ENCODE measurements at regions not wholly inside any gene's neighbourhood (a gene's known extent, or its start where the extent isn't known, plus 50 kb on each side); places are given as distances from the start of the nearest gene placed in this dataset.
"Not testable (repeated sequence)": the region's sequence is repeated elsewhere in the genome, so short reads cannot be mapped to it uniquely, and the experiment has no call there.

DNA sequence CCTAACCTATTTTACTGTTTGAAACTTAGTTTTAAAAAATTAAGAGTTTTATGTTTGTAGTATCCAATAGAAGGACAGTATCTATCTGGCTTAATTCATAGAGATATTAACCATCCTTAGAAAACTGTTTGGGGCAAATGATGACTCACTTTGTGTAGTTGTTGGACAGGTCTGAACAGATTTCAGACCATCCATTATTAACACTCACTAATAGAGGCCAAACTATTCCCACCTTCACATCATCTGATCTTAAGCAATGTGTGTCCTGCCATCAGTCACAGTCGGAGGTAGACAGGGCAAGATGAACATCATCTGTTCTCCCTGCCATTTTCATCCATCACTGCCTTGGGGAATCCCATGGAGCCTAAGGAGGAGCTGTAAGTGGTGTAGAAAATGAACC, 164.6 kb upstream of the DCC start:
- no peak for DNase-seq (ENCODE audit: low read depth)

- no peak for DNase-seq (ENCODE audit: low read depth)
These were observed 156.9 kb upstream of the DCC start for GRCh38 chr18:52183107-52183506.

GRCh38 chr18:52190195-52190594, 149.8 kb upstream of the DCC start:
- DNase-seq (ENCODE audit: low read depth): no peak

GRCh38 chr18:52190631-52191030, 149.4 kb upstream of the DCC start:
- DNase-seq (ENCODE audit: low read depth): no peak

DNA sequence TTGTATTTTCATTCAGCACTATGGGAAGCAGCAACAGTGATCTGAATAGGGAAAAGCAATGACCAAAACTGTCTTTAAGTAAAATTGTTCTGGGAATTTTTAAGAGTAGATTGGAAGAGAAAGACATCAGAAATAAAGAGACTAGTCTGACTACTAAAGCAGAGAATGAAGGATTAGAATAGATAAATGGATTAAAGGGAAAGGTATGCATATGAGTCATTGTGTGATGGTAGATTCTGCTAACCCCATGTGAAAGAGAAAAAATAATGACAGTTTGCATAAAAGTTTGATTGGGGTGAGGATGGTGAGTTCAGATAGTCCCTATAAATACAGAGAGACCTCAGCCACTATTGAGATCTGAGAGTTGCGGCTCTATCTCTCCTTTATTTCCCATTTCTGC, 139.6 kb upstream of the DCC start:
- no peak for DNase-seq (ENCODE audit: low read depth)

GRCh38 chr18:52200921-52201663, 138.9 kb upstream of the DCC start:
- DNase-seq (ENCODE audit: low read depth): no peak

DNA sequence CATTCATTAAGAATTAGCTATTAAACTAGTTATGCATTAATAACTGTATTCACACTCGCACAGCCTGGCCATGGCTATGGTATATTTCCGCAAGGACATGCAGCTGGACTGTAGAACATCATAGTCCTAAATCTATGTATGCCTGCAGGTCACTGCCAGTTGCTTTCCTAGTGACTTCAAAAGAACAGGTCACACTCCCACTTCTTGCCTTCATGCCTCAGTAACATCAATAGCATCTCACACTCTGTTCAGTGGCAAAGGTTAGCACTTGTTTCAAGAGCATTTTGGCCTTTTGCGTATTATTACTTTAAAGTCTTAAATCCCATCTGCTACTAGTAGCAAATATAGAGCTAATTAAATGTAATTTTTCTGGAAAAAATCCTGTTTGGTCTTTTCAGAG, 131.4 kb upstream of the DCC start:
- DNase-seq (ENCODE audit: low read depth): no peak

DNA sequence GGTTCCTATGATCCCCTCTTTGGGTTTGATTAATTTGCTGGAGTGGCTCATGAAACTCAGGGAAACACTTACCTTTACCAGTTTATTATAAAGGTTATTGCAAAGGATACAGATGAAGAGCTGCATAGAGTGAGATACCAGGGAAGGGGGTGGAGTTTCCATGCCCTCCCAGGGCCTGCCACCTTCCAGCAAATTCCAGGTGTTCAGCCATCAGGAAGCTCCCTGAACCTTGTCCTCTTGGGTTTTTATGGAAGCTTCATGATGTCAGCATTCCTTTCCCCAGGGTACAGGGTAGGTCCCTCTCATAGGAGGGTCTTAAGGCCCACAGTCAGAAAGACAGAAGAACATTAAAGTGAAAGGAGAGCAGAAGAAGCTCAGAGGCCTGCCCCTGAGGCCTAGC, 123.9 kb upstream of the DCC start:
- no peak for DNase-seq (ENCODE audit: low read depth)

DNA sequence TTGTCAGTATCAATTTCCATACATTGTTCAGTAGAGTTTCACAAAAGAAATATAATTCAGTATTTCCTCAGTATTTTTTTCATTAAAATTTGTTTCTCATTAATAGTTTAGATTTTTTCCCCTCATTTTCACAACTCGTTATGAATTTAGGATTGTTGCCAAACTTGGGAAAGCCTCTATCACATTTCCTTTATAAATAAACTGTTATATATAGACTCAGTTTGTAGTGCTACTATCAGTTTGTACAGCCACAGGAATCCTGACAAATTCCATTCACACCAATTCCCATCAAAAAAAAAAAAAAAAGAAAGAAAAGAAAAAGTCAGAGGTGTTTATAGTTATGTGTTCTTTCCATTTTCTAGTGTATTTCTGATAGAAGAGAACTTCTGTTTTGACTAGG, 123.3 kb upstream of the DCC start:
- DNase-seq (ENCODE audit: low read depth): no peak

DNA sequence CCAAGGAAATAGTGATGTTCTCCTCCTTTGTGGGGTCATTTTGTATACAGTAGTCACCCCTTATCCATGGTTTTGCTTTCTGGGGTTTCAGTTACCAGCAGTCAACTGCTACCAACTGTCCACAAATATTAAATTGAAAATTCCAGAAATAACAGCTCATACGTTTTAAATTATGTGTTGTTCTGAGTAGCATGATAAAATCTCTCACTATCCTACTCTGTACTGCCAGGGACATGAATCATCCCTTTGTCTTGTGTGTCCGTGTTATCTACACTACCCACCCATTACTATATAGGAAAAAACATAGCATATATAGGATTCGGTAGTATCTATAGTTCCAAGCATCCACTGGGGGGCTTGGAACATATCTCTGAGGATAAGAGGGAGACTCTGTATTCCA, 120.9 kb upstream of the DCC start:
- no peak for DNase-seq (ENCODE audit: low read depth)

GRCh38 chr18:52220062-52220591, 119.9 kb upstream of the DCC start:
- DNase-seq (ENCODE audit: low read depth): no peak

DNA sequence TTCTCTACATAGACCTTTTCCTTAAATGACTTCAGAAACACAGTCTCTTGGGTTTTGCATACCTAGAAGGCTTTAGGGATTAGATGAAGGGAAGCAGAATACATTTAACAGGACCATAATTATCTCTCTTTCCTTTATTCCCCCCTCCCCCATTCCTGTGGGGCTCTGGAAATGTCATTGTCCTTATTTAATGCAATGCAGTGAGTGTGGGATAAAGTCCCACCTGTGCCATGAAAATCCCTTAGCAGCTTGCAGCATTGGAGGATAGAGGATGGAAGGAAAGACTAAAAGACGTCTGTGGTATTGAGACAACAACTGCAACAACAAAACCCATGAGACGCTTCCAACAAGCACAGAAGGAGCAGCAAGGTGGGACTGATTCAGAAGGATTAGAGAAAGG, 117.8 kb upstream of the DCC start:
- no peak for DNase-seq (ENCODE audit: low read depth)

- DNase-seq (ENCODE audit: low read depth): no peak
These were observed 112.5 kb upstream of the DCC start for GRCh38 chr18:52227536-52227935.

GRCh38 chr18:52228166-52228565, 111.8 kb upstream of the DCC start:
- no peak for DNase-seq (ENCODE audit: low read depth)

DNA sequence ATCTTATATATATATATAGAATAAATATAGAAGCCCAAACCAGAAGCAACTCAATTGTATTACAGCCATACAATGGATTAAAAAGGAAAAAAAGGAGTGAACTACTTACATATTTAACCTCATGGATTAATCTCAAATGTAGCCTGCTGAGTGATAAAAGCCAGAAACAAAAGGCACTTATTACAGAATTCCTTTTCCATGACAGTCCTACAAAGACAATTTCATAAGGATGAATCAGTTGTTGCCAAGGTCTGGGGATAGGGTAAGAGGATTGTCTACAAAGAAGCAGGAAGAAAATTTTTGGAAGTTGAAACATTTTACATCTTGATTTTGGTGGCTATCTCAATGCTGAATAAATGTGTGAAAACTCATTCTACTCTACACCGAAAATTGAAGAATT, 103.9 kb upstream of the DCC start:
- DNase-seq (ENCODE audit: low read depth): no peak

- DNase-seq (ENCODE audit: low read depth): no peak
These were observed 102.4 kb upstream of the DCC start for GRCh38 chr18:52237551-52237950.

- DNase-seq (ENCODE audit: low read depth): no peak
These were observed 97.3 kb upstream of the DCC start for GRCh38 chr18:52242711-52243110.

- no peak for DNase-seq (ENCODE audit: low read depth)
These were observed 95.3 kb upstream of the DCC start for GRCh38 chr18:52244658-52245057.

DNA sequence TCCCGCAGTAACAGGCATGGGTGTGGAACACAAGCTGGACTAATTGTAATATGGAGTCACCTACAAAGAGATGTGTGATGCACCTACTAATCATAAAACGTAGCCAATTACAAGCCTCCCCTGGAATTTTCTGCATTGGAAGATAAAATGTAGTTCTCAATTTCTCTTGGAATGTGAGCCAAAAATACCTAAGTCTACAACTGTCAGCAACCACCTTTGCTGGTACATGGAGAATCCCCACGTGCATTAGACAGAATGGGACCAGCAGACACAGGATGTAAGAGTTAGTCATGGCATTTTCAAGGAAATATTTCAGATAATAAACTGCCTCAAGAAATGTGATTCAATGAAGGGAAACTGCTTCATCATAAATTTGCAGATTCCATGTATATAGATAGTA, 85.6 kb upstream of the DCC start:
- no peak for DNase-seq (ENCODE audit: low read depth)

DNA sequence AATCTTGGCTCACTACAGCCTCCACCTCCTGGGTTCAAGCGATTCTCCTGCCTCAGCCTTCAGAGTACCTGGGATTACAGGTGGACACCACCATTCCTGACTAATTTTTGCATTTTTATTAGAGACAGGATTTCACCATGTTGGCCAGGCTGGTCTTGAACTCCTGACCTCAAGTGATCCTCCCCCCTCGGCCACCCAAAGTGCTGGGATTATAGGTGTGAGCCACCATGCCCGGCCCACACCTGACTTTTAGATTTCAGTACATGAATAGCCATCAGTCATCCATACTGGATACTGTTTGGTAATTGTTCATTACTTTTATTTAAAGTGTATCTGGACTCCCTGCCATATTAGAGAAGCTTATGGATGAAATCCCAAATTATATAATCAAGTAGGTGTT, 82.6 kb upstream of the DCC start:
- DNase-seq (ENCODE audit: low read depth): not testable (repeated sequence)

DNA sequence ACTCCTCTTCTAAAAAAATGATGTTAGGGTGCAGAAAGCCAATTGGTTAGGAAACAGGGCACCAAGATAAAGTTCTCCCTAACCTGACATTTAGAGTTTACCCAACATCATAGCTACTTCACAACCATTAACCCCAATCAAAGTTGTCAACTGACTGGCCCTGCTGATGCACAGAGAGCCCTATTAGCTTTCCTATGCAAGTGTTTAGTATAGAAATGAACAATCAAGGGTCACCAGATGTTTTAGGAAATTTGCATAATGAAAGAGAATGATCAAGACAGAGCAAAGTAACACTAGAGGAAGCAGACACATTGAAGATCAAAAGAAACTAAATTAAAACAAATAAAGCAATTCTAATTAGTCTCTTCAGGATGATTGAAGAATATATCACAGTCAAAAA, 64.2 kb upstream of the DCC start:
- DNase-seq (ENCODE audit: low read depth): no peak

- DNase-seq (ENCODE audit: low read depth): no peak
These were observed 62.2 kb upstream of the DCC start for GRCh38 chr18:52277785-52278184.

DNA sequence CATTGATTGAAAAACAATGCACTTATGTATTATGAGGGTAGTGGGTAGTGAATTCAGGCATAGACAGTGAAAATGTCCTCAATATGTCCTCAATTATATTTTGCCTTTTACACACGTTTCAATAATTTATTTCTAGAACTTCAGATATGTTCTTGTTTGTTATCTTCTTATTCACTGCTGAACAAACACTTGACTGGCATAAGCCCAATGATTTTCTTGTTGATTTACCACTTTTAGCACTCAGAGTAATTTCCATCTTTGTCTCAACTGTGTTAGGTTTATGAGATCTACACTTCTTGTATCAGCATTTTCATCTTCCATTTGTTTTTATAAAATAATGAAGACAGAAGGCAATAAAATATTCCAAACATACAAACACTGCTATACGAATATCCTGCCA, 61.8 kb upstream of the DCC start:
- no peak for DNase-seq (ENCODE audit: low read depth)

DNA sequence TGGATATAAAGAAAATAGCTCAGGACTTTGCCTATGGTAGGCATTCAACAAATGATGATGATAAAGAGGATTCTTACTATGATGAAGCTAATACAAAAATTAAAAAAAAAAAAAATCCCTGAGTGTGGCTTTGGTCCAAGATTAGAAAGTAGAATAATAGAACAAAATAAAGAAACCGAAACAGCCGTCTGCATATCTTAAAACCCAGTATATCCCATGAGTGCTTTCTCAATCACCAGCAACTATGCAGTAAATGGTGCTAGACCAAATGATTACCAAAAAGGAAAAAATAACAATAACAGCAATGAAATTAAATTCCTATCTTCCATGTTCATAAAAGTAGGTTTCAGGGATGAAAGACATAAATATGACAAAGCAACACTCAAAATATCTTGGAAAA, 59.3 kb upstream of the DCC start:
- no peak for DNase-seq (ENCODE audit: low read depth)

Measured in forelimb muscle (tissue), 1 donor.